CD14-positive monocyte (primary cell): ENCODE measurements at regions not wholly inside any gene's neighbourhood (a gene's known extent, or its start where the extent isn't known, plus 50 kb on each side); places are given as distances from the start of the nearest gene placed in this dataset.

ENCODE experiments used
- DNase-seq, 3 donors: peaks; one replicate each; pipeline ENCODE4 v3.0.0-alpha.2; 2011 to 2022
- H2AFZ ChIP-seq: 2 replicates; pipeline ENCODE4 v1.6.0; 2012; ENCODE audit warnings: mild to moderate bottlenecking, low read depth, low read length, inconsistent platforms; ENCODE audit not compliant: insufficient read depth, poor library complexity, severe bottlenecking
- H3K27ac ChIP-seq, 2 donors: 1 replicate in 1 of 2; 2 replicates in 1 of 2; pipeline ENCODE4 v1.5.1; 2012 to 2013; ENCODE audit warnings: low read length in 2 of 2, control low read depth in 1 of 2, inconsistent platforms in 1 of 2, low read depth in 1 of 2, mild to moderate bottlenecking in 1 of 2
- H3K27me3 ChIP-seq, 2 donors: one replicate each; pipeline versions ENCODE4 v1.6.0 to v1.6.1; 2011 to 2013; ENCODE audit warnings: low read length in 2 of 2; ENCODE audit not compliant: control insufficient read depth in 2 of 2, insufficient read depth in 2 of 2
- H3K36me3 ChIP-seq, 2 donors: replicated peaks in 1 of 2; 1 replicate in 1 of 2; 2 replicates in 1 of 2; pipeline versions ENCODE4 v1.5.1 to v1.6.1; 2012 to 2013; ENCODE audit warnings: low read length in 2 of 2, control low read depth in 1 of 2, inconsistent platforms in 1 of 2, mild to moderate bottlenecking in 1 of 2; ENCODE audit not compliant: insufficient read depth in 2 of 2, control insufficient read depth in 1 of 2
- H3K4me1 ChIP-seq, 2 donors: 1 replicate in 1 of 2; 2 replicates in 1 of 2; pipeline versions ENCODE4 v1.5.1 to v1.6.1; 2012 to 2013; ENCODE audit warnings: low read length in 2 of 2, control low read depth in 1 of 2, inconsistent platforms in 1 of 2, mild to moderate bottlenecking in 1 of 2, moderate library complexity in 1 of 2; ENCODE audit not compliant: insufficient read depth in 2 of 2, control insufficient read depth in 1 of 2
- H3K4me2 ChIP-seq: replicated peaks from 2 replicates; pipeline ENCODE3; 2012; ENCODE audit warnings: low read length, moderate library complexity, mild to moderate bottlenecking; ENCODE audit not compliant: poor library complexity, severe bottlenecking; ENCODE audit errors: extremely low read depth
- H3K4me3 ChIP-seq, 3 experiments: fragments of 200-600 bp in 1 of 3; sonication (generic) in 1 of 3; replicated peaks in 1 of 3; 1 replicate in 2 of 3; 2 replicates in 1 of 3; pipeline ENCODE4 v1.5.1; 2011 to 2013; ENCODE audit warnings: low read length in 3 of 3, mild to moderate bottlenecking in 3 of 3, control low read depth in 2 of 3, low read depth in 2 of 3, inconsistent platforms in 1 of 3, moderate library complexity in 1 of 3
- H3K79me2 ChIP-seq: 2 replicates; pipeline ENCODE4 v1.6.0; 2012; ENCODE audit warnings: mild to moderate bottlenecking, control low read depth, inconsistent platforms, low read length, moderate library complexity; ENCODE audit not compliant: insufficient read depth
- H3K9ac ChIP-seq: 2 replicates; pipeline ENCODE4 v1.6.0; 2017; ENCODE audit warnings: low read length, mild to moderate bottlenecking; ENCODE audit not compliant: insufficient read depth, poor library complexity, severe bottlenecking
- H3K9me3 ChIP-seq, 2 donors: replicated peaks in 1 of 2; 1 replicate in 1 of 2; 2 replicates in 1 of 2; pipeline versions ENCODE4 v1.5.1 to v1.6.1; 2012 to 2013; ENCODE audit warnings: low read length in 2 of 2, control low read depth in 1 of 2; ENCODE audit not compliant: control insufficient read depth in 1 of 2, insufficient read depth in 1 of 2
- H4K20me1 ChIP-seq: 2 replicates; pipeline ENCODE4 v1.6.0; 2012; ENCODE audit warnings: mild to moderate bottlenecking, low read length, control low read depth, moderate library complexity; ENCODE audit not compliant: insufficient read depth
- H3K27ac Mint-ChIP-seq, 7 donors: one replicate each; pipeline ENCODE4 v1.8.0; 2020; ENCODE audit warnings: mild to moderate bottlenecking in 7 of 7, mixed read lengths in 7 of 7, moderate library complexity in 6 of 7, inconsistent platforms in 2 of 7
- H3K27me3 Mint-ChIP-seq, 3 donors: one replicate each; pipeline ENCODE4 v1.8.0; 2021 to 2022; ENCODE audit warnings: low read depth in 3 of 3, mild to moderate bottlenecking in 3 of 3, mixed read lengths in 3 of 3, moderate library complexity in 3 of 3, inconsistent platforms in 1 of 3
- H3K36me3 Mint-ChIP-seq, 2 donors: one replicate each; pipeline ENCODE4 v1.8.0; 2020; ENCODE audit warnings: mixed read lengths in 2 of 2, inconsistent platforms in 1 of 2, mild to moderate bottlenecking in 1 of 2
- H3K4me1 Mint-ChIP-seq: one replicate; pipeline ENCODE4 v1.8.0; 2020; ENCODE audit warnings: mild to moderate bottlenecking, mixed read lengths
- H3K4me3 Mint-ChIP-seq, 2 donors: one replicate each; pipeline ENCODE4 v1.8.0; 2020; ENCODE audit warnings: mild to moderate bottlenecking in 2 of 2, mixed read lengths in 2 of 2, moderate library complexity in 1 of 2
- H3K9me3 Mint-ChIP-seq, 7 donors: one replicate each; pipeline ENCODE4 v1.8.0; 2020 to 2022; ENCODE audit warnings: mixed read lengths in 7 of 7, mild to moderate bottlenecking in 6 of 7, moderate library complexity in 6 of 7, inconsistent platforms in 2 of 7
- CTCF ChIP-seq: fragments of 200-600 bp; IDR thresholded peaks from one replicate; pipeline ENCODE4 v1.8.0; 2022; ENCODE audit warnings: antibody characterized with exemption, mild to moderate bottlenecking
- WGBS: methylation state at CpG from one replicate; pipeline ENCODE4 v1.1.5; 2013; ENCODE audit warnings: missing lambda C conversion rate; ENCODE audit not compliant: insufficient coverage; 5-methylcytosine and 5-hydroxymethylcytosine counted together
- intact Hi-C, 2 donors: fragments of 100-400 bp; cut with micrococcal nuclease; formaldehyde crosslinking; loops; one replicate each; pipeline versions ENCODE4 v1.15.0 to v1.15.1; 2023

GRCh38 chr1:71157151-71157550, 76.3 kb upstream of the ZRANB2 start:
- peaks cover 5 to 10% (median 7%) of the 10 kb centered on the region in 7 donors for H3K9me3 Mint-ChIP-seq
- Histone ChIP-seq H3K9ac (no peak overlapping the region), H2AFZ (no peak overlapping the region), H3K36me3 (no peaks in the 10 kb centered on the region), H3K4me1 (no peaks in the 10 kb centered on the region), H3K4me3 (no peak overlapping the region), H3K27me3 (no peaks in the 10 kb centered on the region), H3K79me2 (no peaks in the 10 kb centered on the region), H3K9me3 (peaks cover 5 to 15% of the 10 kb centered on the region in 2 donors), H4K20me1 (no peaks in the 10 kb centered on the region), H3K4me2 (no peak overlapping the region), H3K27ac (no peak overlapping the region)
- WGBS, result 87% methylated on average over 4 of the region's 5 CpGs
- intact Hi-C loops, result no loop called here
- TF ChIP-seq CTCF, result no peak
- H3K36me3 Mint-ChIP-seq, result no peaks in the 10 kb centered on the region
- no peak overlapping the region for H3K4me3 Mint-ChIP-seq
- H3K27ac Mint-ChIP-seq, result no peak overlapping the region
- no peaks in the 10 kb centered on the region for H3K4me1 Mint-ChIP-seq
- DNase-seq, result no peak
- H3K27me3 Mint-ChIP-seq, result no peaks in the 10 kb centered on the region

- no peaks in the 10 kb centered on the region for H3K4me1 Mint-ChIP-seq
- Histone ChIP-seq H3K79me2 (no peaks in the 10 kb centered on the region), H4K20me1 (no peaks in the 10 kb centered on the region), H3K27ac (no peak overlapping the region), H2AFZ (no peak overlapping the region), H3K27me3 (no peaks in the 10 kb centered on the region), H3K4me1 (no peaks in the 10 kb centered on the region), H3K36me3 (no peaks in the 10 kb centered on the region), H3K9ac (no peak overlapping the region), H3K4me3 (no peak overlapping the region), H3K4me2 (no peak overlapping the region), H3K9me3 (peaks cover 5 to 10% of the 10 kb centered on the region in 2 donors)
- H3K4me3 Mint-ChIP-seq, result no peak overlapping the region
- WGBS, result no CpG with 5 or more reads among the region's 2 CpGs
- TF ChIP-seq CTCF, result no peak
- no peaks in the 10 kb centered on the region for H3K27me3 Mint-ChIP-seq
- intact Hi-C loops, result no loop called here
- H3K36me3 Mint-ChIP-seq, result no peaks in the 10 kb centered on the region
- H3K27ac Mint-ChIP-seq, result no peak overlapping the region
- DNase-seq, result no peak
- peaks cover 5 to 10% (median 7%) of the 10 kb centered on the region in 7 donors for H3K9me3 Mint-ChIP-seq
These were observed 75.8 kb upstream of the ZRANB2 start for GRCh38 chr1:71156590-71156989.
